OCI-LY7 (cell line): ENCODE measurements at regions not wholly inside any gene's neighbourhood (a gene's known extent, or its start where the extent isn't known, plus 50 kb on each side); places are given as distances from the start of the nearest gene placed in this dataset.

Experiments
- CTCF ChIP-seq: fragments of 200-600 bp; sonication (generic); conservative IDR thresholded peaks from 2 replicates; pipeline ENCODE4 v1.5.1; 2014; ENCODE audit warnings: mild to moderate bottlenecking, antibody characterized with exemption, low read length, moderate library complexity, mixed read lengths
- EZH2phosphoT487 ChIP-seq: fragments of 200-600 bp; sonication (generic); IDR thresholded peaks from 2 replicates; pipeline ENCODE4 v1.6.1; 2018; ENCODE audit warnings: low read depth, borderline replicate concordance, mild to moderate bottlenecking, mixed run types, antibody characterized with exemption, low read length, moderate library complexity, mixed read lengths

DNA sequence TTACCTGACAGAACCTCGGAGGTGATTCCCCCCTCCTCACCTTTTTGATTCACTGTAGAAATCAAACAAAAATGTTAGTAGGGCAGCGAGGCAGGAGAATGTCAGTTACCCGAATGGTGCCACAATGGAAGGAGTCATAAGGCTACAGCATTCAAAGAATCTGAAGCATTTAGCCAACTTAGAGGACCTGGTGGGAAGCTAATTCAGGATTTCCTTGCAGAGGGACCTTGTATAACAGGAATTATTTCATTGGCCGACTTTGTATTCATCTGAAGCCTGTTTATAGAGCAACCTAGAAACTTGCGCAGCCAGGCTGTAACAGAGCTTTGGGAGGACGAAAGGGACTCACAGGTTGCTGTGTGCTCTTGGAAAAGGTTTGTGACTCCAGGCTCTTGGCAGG is 129.1 kb upstream of the MMADHC start:
- TF ChIP-seq CTCF, result no peak
- TF ChIP-seq EZH2phosphoT487, result no peak
